OCI-LY7 (cell line): ENCODE measurements at regions not wholly inside any gene's neighbourhood (a gene's known extent, or its start where the extent isn't known, plus 50 kb on each side); places are given as distances from the start of the nearest gene placed in this dataset.

Source experiments
- BruUV-seq: library from RNA; stranded (reverse); fragments of 400-500 nt; replicated peaks from 2 replicates; lab custom pipeline; 2021; lab: Mats Ljungman, UMichigan
- CTCF ChIA-PET: fragments of 300-600 bp; sonication (Branson Sonifier 250); formaldehyde crosslinking; loops from one replicate; lab custom pipeline; 2022; ENCODE audit warnings: antibody characterized with exemption; ENCODE audit not compliant: unreplicated experiment; lab: Charles Lee
- POLR2A ChIA-PET: fragments of 300-600 bp; sonication (Branson Sonifier 250); formaldehyde crosslinking; loops from one replicate; lab custom pipeline; 2022; ENCODE audit warnings: antibody characterized with exemption; lab: Charles Lee
- DNase-seq: peaks from one replicate; pipeline ENCODE4 v3.0.0-alpha.2; 2015; ENCODE audit warnings: low spot score
- H2AFZ ChIP-seq: fragments of 200-600 bp; sonication (generic), shearing (Covaris generic); 2 replicates; pipeline ENCODE4 v1.6.1; 2014; ENCODE audit warnings: mild to moderate bottlenecking, antibody characterized with exemption, low read length, moderate library complexity
- H3K27ac ChIP-seq: fragments of 200-600 bp; sonication (generic); 2 replicates; pipeline ENCODE4 v1.5.1; 2014; ENCODE audit warnings: mixed run types, low read depth, mild to moderate bottlenecking, moderate library complexity, low read length, inconsistent platforms; ENCODE audit not compliant: poor library complexity, severe bottlenecking
- H3K36me3 ChIP-seq: fragments of 200-600 bp; sonication (generic); 2 replicates; pipeline ENCODE4 v1.6.1; 2014; ENCODE audit warnings: mild to moderate bottlenecking, antibody characterized with exemption, low read length, moderate library complexity, mixed read lengths; ENCODE audit not compliant: insufficient read depth
- H3K4me1 ChIP-seq: fragments of 200-600 bp; sonication (generic); 2 replicates; pipeline ENCODE4 v1.5.1; 2014; ENCODE audit warnings: mild to moderate bottlenecking, low read length; ENCODE audit not compliant: insufficient read depth, poor library complexity, severe bottlenecking
- H3K4me2 ChIP-seq: fragments of 200-600 bp; sonication (generic); 2 replicates; pipeline ENCODE4 v1.6.1; 2014; ENCODE audit warnings: mild to moderate bottlenecking, low read length
- H3K4me3 ChIP-seq: fragments of 200-600 bp; sonication (generic); 2 replicates; pipeline ENCODE4 v1.5.1; 2014; ENCODE audit warnings: mild to moderate bottlenecking, low read depth, low read length; ENCODE audit not compliant: poor library complexity, severe bottlenecking
- H3K79me2 ChIP-seq: fragments of 200-600 bp; sonication (generic); 2 replicates; pipeline ENCODE4 v1.6.1; 2016; ENCODE audit warnings: low read depth, mild to moderate bottlenecking, low read length, moderate library complexity, mixed read lengths; ENCODE audit not compliant: insufficient read depth
- H3K9me2 ChIP-seq: fragments of 200-600 bp; sonication (generic); 2 replicates; pipeline ENCODE4 v1.6.1; 2016; ENCODE audit warnings: mild to moderate bottlenecking, low read length, mixed read lengths; ENCODE audit not compliant: insufficient read depth
- H3K9me3 ChIP-seq: fragments of 200-600 bp; sonication (generic); 2 replicates; pipeline ENCODE4 v1.6.1; 2014; ENCODE audit warnings: mild to moderate bottlenecking, mixed run types, low read length, mixed read lengths
- H4K20me1 ChIP-seq: fragments of 200-600 bp; sonication (generic); 2 replicates; pipeline ENCODE4 v1.6.1; 2014; ENCODE audit warnings: mild to moderate bottlenecking, antibody characterized with exemption, low read length, moderate library complexity, mixed read lengths; ENCODE audit not compliant: insufficient read depth
- CTCF ChIP-seq: fragments of 200-600 bp; sonication (generic); conservative IDR thresholded peaks from 2 replicates; pipeline ENCODE4 v1.5.1; 2014; ENCODE audit warnings: mild to moderate bottlenecking, antibody characterized with exemption, low read length, moderate library complexity, mixed read lengths
- EZH2phosphoT487 ChIP-seq: fragments of 200-600 bp; sonication (generic); IDR thresholded peaks from 2 replicates; pipeline ENCODE4 v1.6.1; 2018; ENCODE audit warnings: low read depth, borderline replicate concordance, mild to moderate bottlenecking, mixed run types, antibody characterized with exemption, low read length, moderate library complexity, mixed read lengths
- intact Hi-C: fragments of 100-400 bp; cut with micrococcal nuclease; formaldehyde crosslinking; loops from one replicate; pipeline ENCODE4 v1.10.0; 2022; ENCODE audit not compliant: unreplicated experiment

GRCh38 chr2:6354546-6354945 is 511.2 kb downstream of the CMPK2 start:
- H2AFZ ChIP-seq: peak overlapping the region; percentile 83; the same call in 1 of the 2 replicates
- no peak for TF ChIP-seq EZH2phosphoT487
- no peak for TF ChIP-seq CTCF
- peaks cover 10% of the 10 kb centered on the region for H3K36me3 ChIP-seq
- no TSS peak for BruUV-seq
- no peaks in the 10 kb centered on the region for H3K9me2 ChIP-seq
- no peak overlapping the region for H3K4me3 ChIP-seq
- 0 out of 2 replicates have a peak overlapping the region, but pooled peaks have one; percentile 60 for H3K4me2 ChIP-seq
- ChIA-PET CTCF (no interaction called here), POLR2A (interaction anchor here (1.1 to 2.5 kb wide), 5 partner anchors 9 to 162 kb away, joined by 3 to 9 read pairs (median 4); no protein-coding TSS in a partner anchor)
- H3K9me3 ChIP-seq: peaks cover 10% of the 10 kb centered on the region; the same call in 1 of the 2 replicates
- H3K79me2 ChIP-seq: no peaks in the 10 kb centered on the region
- H3K4me1 ChIP-seq: peaks cover 76% of the 10 kb centered on the region
- DNase-seq: no peak
- intact Hi-C loops: loop anchor here (5.0 to 10.0 kb wide), 2 partner anchors 440 to 473 kb away; no protein-coding TSS in a partner anchor
- H3K27ac ChIP-seq: peak overlapping the region; percentile 90
- H4K20me1 ChIP-seq: no peaks in the 10 kb centered on the region

- Histone ChIP-seq H3K4me1 (peaks cover 60% of the 10 kb centered on the region), H3K9me3 (peaks cover 2% of the 10 kb centered on the region; the same call in 1 of the 2 replicates), H3K4me3 (no peak overlapping the region), H2AFZ (peak overlapping the region; percentile 88), H4K20me1 (no peaks in the 10 kb centered on the region), H3K79me2 (no peaks in the 10 kb centered on the region), H3K4me2 (peak overlapping the region; percentile 37), H3K27ac (peak overlapping the region; percentile 90), H3K9me2 (no peaks in the 10 kb centered on the region), H3K36me3 (no peaks in the 10 kb centered on the region)
- POLR2A ChIA-PET: interaction anchor here (0.8 to 2.5 kb wide), 7 partner anchors 11 to 163 kb away, joined by 3 to 9 read pairs (median 5); no protein-coding TSS in a partner anchor
- intact Hi-C loops: loop anchor here (1.0 to 10.0 kb wide), 3 partner anchors 46 to 441 kb away; no protein-coding TSS in a partner anchor
- DNase-seq: peak; percentile 74
- no TSS peak for BruUV-seq
- TF ChIP-seq CTCF (peak; percentile 81), EZH2phosphoT487 (no peak)
- CTCF ChIA-PET: interaction anchor here (0.5 to 0.6 kb wide), 2 partner anchors 651 to 807 kb away, joined by 3 read pairs; no protein-coding TSS in a partner anchor
Observed at GRCh38 chr2:6355886-6356761, 509.6 kb downstream of the CMPK2 start.
